Activated T-cell treated with anti-CD3 and anti-CD28 coated beads, Interleukin-2, amount 50 U/mL, for 4 hours (primary cell): ENCODE measurements at regions not wholly inside any gene's neighbourhood (a gene's known extent, or its start where the extent isn't known, plus 50 kb on each side); places are given as distances from the start of the nearest gene placed in this dataset.

Source experiments
- ATAC-seq, 2 donors: fragments of 200-7000 bp; cut with Tn5 transposase; one replicate each; pipeline ENCODE4 v1.10.0; 2021
- DNase-seq: peaks from one replicate; pipeline ENCODE4 v3.0.0-alpha.2; 2020
- H3K27me3 Mint-ChIP-seq: one replicate; pipeline ENCODE4 v1.8.0; 2021; ENCODE audit warnings: low read depth, mixed read lengths
- H3K36me3 Mint-ChIP-seq: one replicate; pipeline ENCODE4 v1.8.0; 2022; ENCODE audit warnings: mixed read lengths; ENCODE audit not compliant: insufficient read depth
- H3K4me1 Mint-ChIP-seq: one replicate; pipeline ENCODE4 v1.8.0; 2021; ENCODE audit warnings: low read depth, mixed read lengths
- H3K4me3 Mint-ChIP-seq: one replicate; pipeline ENCODE4 v1.8.0; 2021; ENCODE audit warnings: mild to moderate bottlenecking, moderate library complexity, mixed read lengths
- H3K9me3 Mint-ChIP-seq: one replicate; pipeline ENCODE4 v1.8.0; 2021; ENCODE audit warnings: mixed read lengths

GRCh38 chr3:86152620-86153019, 838.3 kb downstream of the VGLL3 start:
- peaks cover 14% of the 10 kb centered on the region for H3K9me3 Mint-ChIP-seq
- no peaks in the 10 kb centered on the region for H3K36me3 Mint-ChIP-seq
- H3K4me1 Mint-ChIP-seq, result no peaks in the 10 kb centered on the region
- H3K4me3 Mint-ChIP-seq, result no peak overlapping the region
- no peaks in the 10 kb centered on the region for H3K27me3 Mint-ChIP-seq
- ATAC-seq (no peak), DNase-seq (no peak)

GRCh38 chr3:86149054-86149453, 841.9 kb downstream of the VGLL3 start:
- H3K36me3 Mint-ChIP-seq, result no peaks in the 10 kb centered on the region
- peaks cover 17% of the 10 kb centered on the region for H3K9me3 Mint-ChIP-seq
- H3K27me3 Mint-ChIP-seq, result no peaks in the 10 kb centered on the region
- no peak overlapping the region for H3K4me3 Mint-ChIP-seq
- no peaks in the 10 kb centered on the region for H3K4me1 Mint-ChIP-seq
- DNase-seq (no peak), ATAC-seq (no peak)

- Mint-ChIP-seq H3K9me3 (peaks cover 17% of the 10 kb centered on the region), H3K4me3 (no peak overlapping the region), H3K36me3 (no peaks in the 10 kb centered on the region), H3K27me3 (no peaks in the 10 kb centered on the region), H3K4me1 (no peaks in the 10 kb centered on the region)
- ATAC-seq (no peak), DNase-seq (no peak)
These were observed 843.8 kb downstream of the VGLL3 start for GRCh38 chr3:86147119-86147518.

- no peaks in the 10 kb centered on the region for H3K36me3 Mint-ChIP-seq
- no peaks in the 10 kb centered on the region for H3K4me1 Mint-ChIP-seq
- DNase-seq (no peak), ATAC-seq (no peak)
- no peak overlapping the region for H3K4me3 Mint-ChIP-seq
- H3K9me3 Mint-ChIP-seq, result peaks cover 9% of the 10 kb centered on the region
- no peaks in the 10 kb centered on the region for H3K27me3 Mint-ChIP-seq
These were observed 864.4 kb downstream of the VGLL3 start for GRCh38 chr3:86126552-86126951.
